Keratinocyte (primary cell): ENCODE measurements at regions not wholly inside any gene's neighbourhood (a gene's known extent, or its start where the extent isn't known, plus 50 kb on each side); places are given as distances from the start of the nearest gene placed in this dataset.

ENCODE experiments used
- DNase-seq: peaks from one replicate; pipeline ENCODE4 v3.0.0-alpha.2; 2011; ENCODE audit warnings: low read depth, missing footprints, low spot score
- FAIRE-seq: peaks from 2 replicates; lab custom pipeline; 2011; peaks lifted over from hg19 to GRCh38; lab: Jason Lieb, UNC
- H2AFZ ChIP-seq: 2 replicates; pipeline ENCODE4 v1.6.0; 2012; ENCODE audit warnings: low read length, control low read depth, inconsistent platforms; ENCODE audit not compliant: control insufficient read depth
- H3K27ac ChIP-seq: 2 replicates; pipeline ENCODE4 v1.5.1; 2011; ENCODE audit warnings: low read length; ENCODE audit not compliant: control insufficient read depth, insufficient read depth
- H3K27me3 ChIP-seq: 3 replicates; pipeline ENCODE4 v1.6.0; 2011; ENCODE audit warnings: low read length; ENCODE audit not compliant: control insufficient read depth, insufficient read depth; ENCODE audit errors: extremely low read depth
- H3K36me3 ChIP-seq, 2 experiments: 2 replicates in 1 of 2; 3 replicates in 1 of 2; pipeline ENCODE4 v1.5.1; 2011; ENCODE audit warnings: low read length in 2 of 2, mild to moderate bottlenecking in 1 of 2; ENCODE audit not compliant: control insufficient read depth in 2 of 2, insufficient read depth in 2 of 2; ENCODE audit errors: extremely low read depth in 1 of 2
- H3K4me1 ChIP-seq: 3 replicates; pipeline ENCODE4 v1.5.1; 2011; ENCODE audit warnings: low read length; ENCODE audit not compliant: control insufficient read depth, insufficient read depth; ENCODE audit errors: extremely low read depth
- H3K4me2 ChIP-seq: 3 replicates; pipeline ENCODE4 v1.6.0; 2011; ENCODE audit warnings: low read depth, low read length; ENCODE audit not compliant: control insufficient read depth, insufficient read depth; ENCODE audit errors: extremely low read depth
- H3K4me3 ChIP-seq, 3 experiments: fragments of 200-600 bp in 1 of 3; sonication (generic) in 1 of 3; 2 replicates in 2 of 3; 3 replicates in 1 of 3; pipeline ENCODE4 v1.5.1; 2011 to 2016; ENCODE audit warnings: low read length in 3 of 3, mild to moderate bottlenecking in 3 of 3, control low read depth in 2 of 3, inconsistent platforms in 1 of 3, low read depth in 1 of 3, mixed read lengths in 1 of 3, mixed run types in 1 of 3, moderate library complexity in 1 of 3; ENCODE audit not compliant: control insufficient read depth in 2 of 3, insufficient read depth in 2 of 3; ENCODE audit errors: extremely low read depth in 1 of 3
- H3K79me2 ChIP-seq: 2 replicates; pipeline ENCODE4 v1.6.0; 2012; ENCODE audit warnings: low read length; ENCODE audit not compliant: control insufficient read depth, insufficient read depth
- H3K9ac ChIP-seq: 3 replicates; pipeline ENCODE4 v1.6.0; 2011; ENCODE audit warnings: low read length; ENCODE audit not compliant: control insufficient read depth, insufficient read depth; ENCODE audit errors: extremely low read depth
- H3K9me1 ChIP-seq: 3 replicates; pipeline ENCODE4 v1.6.0; 2011; ENCODE audit warnings: low read length; ENCODE audit not compliant: control insufficient read depth, insufficient read depth; ENCODE audit errors: extremely low read depth
- H3K9me3 ChIP-seq: 2 replicates; pipeline ENCODE4 v1.5.1; 2012; ENCODE audit warnings: low read depth, low read length; ENCODE audit not compliant: control insufficient read depth
- H4K20me1 ChIP-seq: 3 replicates; pipeline ENCODE4 v1.6.0; 2011; ENCODE audit warnings: low read length; ENCODE audit not compliant: control insufficient read depth, insufficient read depth; ENCODE audit errors: extremely low read depth
- CTCF ChIP-seq, 3 experiments: IDR thresholded peaks in 1 of 3; conservative IDR thresholded peaks in 1 of 3; optimal IDR thresholded peaks in 1 of 3; 2 replicates in 2 of 3; 3 replicates in 1 of 3; pipeline versions ENCODE3 to v1.5.1; 2011; ENCODE audit warnings: low read length in 3 of 3, mild to moderate bottlenecking in 3 of 3, moderate library complexity in 2 of 3, control low read depth in 1 of 3, inconsistent platforms in 1 of 3; ENCODE audit not compliant: insufficient read depth in 2 of 3; ENCODE audit errors: extremely low read depth in 1 of 3
- EZH2 ChIP-seq: IDR thresholded peaks from one replicate; pipeline ENCODE4 v1.6.1; 2012; ENCODE audit warnings: inconsistent platforms, mild to moderate bottlenecking, low read length, moderate library complexity
- dilution Hi-C: fragments of 300-500 bp; cut with MboI; formaldehyde crosslinking; loops from one replicate; pipeline ENCODE4 v1.7.0; 2020; ENCODE audit warnings: low sequenced_read_pairs; ENCODE audit not compliant: extremely low pct_ligation_motif_present

GRCh38 chr6:167400482-167401138 lies 75.7 kb downstream of the TTLL2 start:
- FAIRE-seq, result no peak
- Histone ChIP-seq H3K36me3 (no peaks in the 10 kb centered on the region), H3K9ac (no peak overlapping the region), H3K79me2 (no peaks in the 10 kb centered on the region), H3K27me3 (no peaks in the 10 kb centered on the region), H4K20me1 (no peaks in the 10 kb centered on the region), H3K9me1 (no peaks in the 10 kb centered on the region), H2AFZ (no peak overlapping the region), H3K4me2 (no peak overlapping the region), H3K4me3 (no peak overlapping the region), H3K4me1 (no peaks in the 10 kb centered on the region), H3K9me3 (no peaks in the 10 kb centered on the region), H3K27ac (no peak overlapping the region)
- dilution Hi-C loops, result no loop called here
- DNase-seq, result no peak
- TF ChIP-seq EZH2, result no peak
- no peak for TF ChIP-seq CTCF (optimal IDR thresholded peaks at IDR 0.05 in 1 of 3, IDR thresholded peaks at IDR 0.05 in 1 of 3, conservative IDR thresholded peaks at IDR 0.05 in 1 of 3; ENCODE audit: extremely low read depth in 1 of 3, insufficient read depth in 2 of 3, low read length in 3 of 3)

DNA sequence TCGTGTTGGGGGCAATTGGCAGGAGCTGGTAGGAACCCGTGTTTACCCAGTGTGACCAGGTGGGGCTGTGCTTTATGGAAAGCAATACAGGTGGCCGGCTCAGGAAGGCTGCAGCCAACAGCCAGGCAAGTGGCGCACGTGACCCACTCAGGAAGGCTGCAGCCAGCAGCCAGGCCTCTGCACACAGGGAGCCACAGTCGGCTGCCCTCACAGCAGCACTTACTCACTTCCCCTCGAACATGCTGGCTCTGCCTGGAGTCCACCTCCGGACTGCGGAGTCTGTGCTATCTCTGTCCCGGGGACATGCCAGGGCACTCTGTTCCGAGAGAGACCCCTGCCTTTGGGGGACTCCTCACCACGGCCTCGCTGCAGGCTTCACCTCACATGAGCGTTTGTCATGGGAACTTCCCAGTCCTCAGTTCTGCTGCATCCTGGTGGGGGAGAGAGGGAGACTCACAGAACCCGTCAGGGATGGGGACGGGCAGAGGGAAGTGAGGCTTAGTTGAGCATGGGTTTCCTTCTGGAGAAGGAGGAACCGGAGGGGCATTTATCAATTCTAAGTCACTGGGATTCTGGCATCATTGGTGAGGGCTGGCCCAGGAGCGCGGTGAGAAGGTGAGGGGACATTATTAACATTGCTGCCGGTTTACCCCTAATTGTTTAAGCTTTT lies 76.8 kb downstream of the TTLL2 start:
- no peaks in the 10 kb centered on the region for H4K20me1 ChIP-seq
- no peaks in the 10 kb centered on the region for H3K4me1 ChIP-seq
- TF ChIP-seq EZH2 (no peak), CTCF (optimal IDR thresholded peaks at IDR 0.05 in 1 of 3, IDR thresholded peaks at IDR 0.05 in 1 of 3, conservative IDR thresholded peaks at IDR 0.05 in 1 of 3; ENCODE audit: extremely low read depth in 1 of 3, insufficient read depth in 2 of 3, low read length in 3 of 3) (no peak)
- H3K9me1 ChIP-seq, result no peaks in the 10 kb centered on the region
- FAIRE-seq, result no peak
- H3K79me2 ChIP-seq, result no peaks in the 10 kb centered on the region
- H3K36me3 ChIP-seq, result no peaks in the 10 kb centered on the region
- no peak overlapping the region for H3K27ac ChIP-seq
- dilution Hi-C loops, result no loop called here
- no peaks in the 10 kb centered on the region for H3K27me3 ChIP-seq
- no peak for DNase-seq
- no peak overlapping the region for H3K4me2 ChIP-seq
- H3K9me3 ChIP-seq, result no peaks in the 10 kb centered on the region
- H3K4me3 ChIP-seq, result no peak overlapping the region
- no peak overlapping the region for H2AFZ ChIP-seq
- no peak overlapping the region for H3K9ac ChIP-seq
